Spleen (tissue), 7 donors: ENCODE measurements at regions not wholly inside any gene's neighbourhood (a gene's known extent, or its start where the extent isn't known, plus 50 kb on each side); places are given as distances from the start of the nearest gene placed in this dataset.

Experiments
- CTCF ChIP-seq, 11 experiments: fragments of 200-600 bp in 7 of 11; fragments of 450-650 bp in 4 of 11; sonication (generic) in 4 of 11; IDR thresholded peaks in 8 of 11; conservative IDR thresholded peaks in 3 of 11; 1 replicate in 7 of 11; 2 replicates in 4 of 11; pipeline versions ENCODE4 v1.4.0 to v1.8.0; 2016 to 2021; ENCODE audit warnings: antibody characterized with exemption in 11 of 11, inconsistent platforms in 4 of 11, mild to moderate bottlenecking in 1 of 11
- POLR2AphosphoS5 ChIP-seq, 3 donors: sonication (generic); formaldehyde crosslinking; IDR thresholded peaks; one replicate each; pipeline ENCODE4 v1.5.1; 2017; ENCODE audit warnings: antibody characterized with exemption in 3 of 3
- donor health status: DM: no; HTN: no; CAD: no; lungs with moderate emphysema.
- donor health status: DM: no; HTN: no; CAD: no.
- donor health status: DM: no; HTN: no; CAD: no.

GRCh38 chr1:98314601-98315000 is 346.9 kb upstream of the SNX7 start:
- TF ChIP-seq POLR2AphosphoS5 (IDR thresholded peaks at IDR 0.05) (no peak), CTCF (IDR thresholded peaks at IDR 0.05 in 8 of 11, conservative IDR thresholded peaks at IDR 0.05 in 3 of 11) (no peak)
